Nephron (organoid): ENCODE measurements at regions not wholly inside any gene's neighbourhood (a gene's known extent, or its start where the extent isn't known, plus 50 kb on each side); places are given as distances from the start of the nearest gene placed in this dataset.

Source experiments
- H3K27ac Mint-ChIP-seq, 3 experiments: 2 replicates each; pipeline ENCODE4 v1.8.0; 2020; ENCODE audit warnings: mixed read lengths in 3 of 3, mild to moderate bottlenecking in 2 of 3, moderate library complexity in 1 of 3
- H3K27me3 Mint-ChIP-seq: 2 replicates; pipeline ENCODE4 v1.8.0; 2021; ENCODE audit warnings: low read depth, mild to moderate bottlenecking, moderate library complexity, mixed read lengths
- H3K36me3 Mint-ChIP-seq: 2 replicates; pipeline ENCODE4 v1.8.0; 2020; ENCODE audit warnings: low read depth, mixed read lengths
- H3K4me1 Mint-ChIP-seq: 2 replicates; pipeline ENCODE4 v1.8.0; 2020; ENCODE audit warnings: mixed read lengths
- H3K4me3 Mint-ChIP-seq, 3 experiments: 2 replicates each; pipeline ENCODE4 v1.8.0; 2020; ENCODE audit warnings: mild to moderate bottlenecking in 3 of 3, mixed read lengths in 3 of 3, moderate library complexity in 2 of 3
- H3K9me3 Mint-ChIP-seq: 2 replicates; pipeline ENCODE4 v1.8.0; 2020; ENCODE audit warnings: mixed read lengths
- CTCF ChIP-seq, 3 experiments: fragments of 200-600 bp; sonication (generic); IDR thresholded peaks; one replicate each; pipeline ENCODE4 v1.5.0; 2021; ENCODE audit warnings: antibody characterized with exemption in 3 of 3; ENCODE audit not compliant: unreplicated experiment in 3 of 3

DNA sequence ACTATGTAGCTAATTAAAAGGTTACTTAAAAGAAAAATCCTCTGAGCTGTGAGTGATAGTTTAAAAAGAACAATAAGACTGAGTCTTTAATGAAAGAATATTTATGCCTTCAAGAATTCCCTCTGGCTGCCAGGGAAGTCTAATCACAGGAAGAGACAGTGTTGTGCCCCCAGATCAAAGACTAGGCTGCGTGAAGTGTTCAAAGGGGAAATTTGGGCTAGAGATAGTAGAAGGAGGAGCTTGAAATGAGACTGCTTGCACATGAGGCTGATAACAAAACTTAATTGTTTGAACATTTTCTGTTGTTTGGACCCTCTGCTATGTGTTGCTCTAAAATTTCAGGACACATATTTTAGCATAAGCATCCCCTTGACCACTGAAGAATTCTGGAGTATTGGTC lies 99.7 kb upstream of the MTNR1B start:
- Mint-ChIP-seq H3K36me3 (peaks cover 4% of the 10 kb centered on the region), H3K4me1 (peaks cover 16% of the 10 kb centered on the region), H3K9me3 (no peaks in the 10 kb centered on the region), H3K27me3 (peaks cover 8% of the 10 kb centered on the region), H3K27ac (peak overlapping the region in 1 of 3 experiments; percentile 1), H3K4me3 (no peak overlapping the region)
- TF ChIP-seq CTCF (IDR thresholded peaks at IDR 0.05; ENCODE audit: unreplicated experiment in 3 of 3) = no peak

- Mint-ChIP-seq H3K4me3 (no peak overlapping the region), H3K4me1 (peaks cover 13% of the 10 kb centered on the region), H3K9me3 (no peaks in the 10 kb centered on the region), H3K27me3 (peaks cover 8% of the 10 kb centered on the region), H3K36me3 (peaks cover 4% of the 10 kb centered on the region), H3K27ac (peak overlapping the region in 1 of 3 experiments; percentile 1)
- TF ChIP-seq CTCF (IDR thresholded peaks at IDR 0.05; ENCODE audit: unreplicated experiment in 3 of 3) = no peak
These were observed 99.1 kb upstream of the MTNR1B start for GRCh38 chr11:92870196-92870832.

DNA sequence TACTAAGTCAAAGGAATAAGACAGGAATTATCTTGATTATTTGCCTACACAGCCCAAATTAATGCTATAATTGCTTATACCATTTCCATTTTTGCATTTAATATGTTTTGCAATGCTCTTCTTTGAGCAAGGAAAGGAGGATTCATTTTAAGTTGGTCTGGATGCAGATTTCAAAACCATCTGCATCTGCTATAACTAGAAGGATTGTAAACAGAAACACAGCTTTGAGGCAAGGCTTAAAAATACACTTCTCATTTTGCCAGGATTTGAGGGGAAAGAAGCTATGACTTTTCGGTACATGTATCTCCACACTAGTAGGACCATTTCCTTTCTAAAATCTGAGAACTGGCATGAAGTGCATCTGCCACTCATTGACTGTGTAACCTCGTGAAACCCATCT lies 95.9 kb upstream of the MTNR1B start:
- Mint-ChIP-seq H3K27ac (no peak overlapping the region), H3K9me3 (no peaks in the 10 kb centered on the region), H3K4me3 (no peak overlapping the region), H3K27me3 (peaks cover 13% of the 10 kb centered on the region), H3K4me1 (no peaks in the 10 kb centered on the region), H3K36me3 (no peaks in the 10 kb centered on the region)
- TF ChIP-seq CTCF (IDR thresholded peaks at IDR 0.05; ENCODE audit: unreplicated experiment in 3 of 3) = no peak

DNA sequence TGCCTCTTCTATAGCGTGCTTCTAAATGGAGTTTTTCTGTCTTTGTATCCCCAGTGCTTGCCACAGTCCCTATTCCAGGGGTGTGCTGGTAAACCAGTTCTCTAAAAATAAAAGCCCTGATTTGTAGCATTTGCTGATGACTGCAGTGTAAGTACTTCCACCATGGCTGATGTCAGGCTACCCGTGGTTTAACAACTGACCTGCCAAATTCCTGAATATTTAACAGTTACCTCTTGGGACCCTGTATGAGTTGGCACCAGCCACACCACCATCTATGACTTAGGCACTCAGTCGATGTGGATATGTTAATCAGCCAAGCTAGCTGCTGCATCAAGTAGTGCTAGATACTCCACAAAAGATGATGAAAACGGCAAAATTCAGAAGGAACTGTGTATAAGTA lies 94.0 kb upstream of the MTNR1B start:
- no peaks in the 10 kb centered on the region for H3K9me3 Mint-ChIP-seq
- H3K4me1 Mint-ChIP-seq = no peaks in the 10 kb centered on the region
- no peak overlapping the region for H3K27ac Mint-ChIP-seq
- H3K4me3 Mint-ChIP-seq = no peak overlapping the region
- peaks cover 5% of the 10 kb centered on the region for H3K27me3 Mint-ChIP-seq
- TF ChIP-seq CTCF (IDR thresholded peaks at IDR 0.05; ENCODE audit: unreplicated experiment in 3 of 3) = no peak
- no peaks in the 10 kb centered on the region for H3K36me3 Mint-ChIP-seq

DNA sequence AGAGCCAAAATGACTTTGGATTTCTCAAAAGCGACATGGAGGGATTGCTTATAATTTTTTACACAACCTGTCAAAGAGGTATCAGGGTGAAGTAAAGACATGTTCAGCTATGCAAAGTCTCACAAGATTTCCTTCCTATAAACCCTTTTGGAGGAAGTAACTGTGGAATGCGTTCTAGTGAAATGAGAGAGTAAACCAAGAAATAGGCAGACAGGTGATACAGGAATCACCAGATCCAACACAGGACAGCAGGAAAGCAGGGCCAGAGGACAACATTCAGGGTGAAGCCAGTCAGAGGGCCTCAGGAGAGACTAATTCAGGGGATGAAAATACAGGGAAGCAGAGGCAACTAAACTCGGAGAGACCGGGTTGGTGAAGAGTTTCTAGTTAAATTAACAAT lies 90.4 kb upstream of the MTNR1B start:
- no peak overlapping the region for H3K4me3 Mint-ChIP-seq
- H3K27me3 Mint-ChIP-seq = peaks cover 5% of the 10 kb centered on the region
- no peaks in the 10 kb centered on the region for H3K4me1 Mint-ChIP-seq
- TF ChIP-seq CTCF (IDR thresholded peaks at IDR 0.05; ENCODE audit: unreplicated experiment in 3 of 3) = no peak
- peaks cover 20% of the 10 kb centered on the region for H3K36me3 Mint-ChIP-seq
- H3K9me3 Mint-ChIP-seq = no peaks in the 10 kb centered on the region
- no peak overlapping the region for H3K27ac Mint-ChIP-seq

DNA sequence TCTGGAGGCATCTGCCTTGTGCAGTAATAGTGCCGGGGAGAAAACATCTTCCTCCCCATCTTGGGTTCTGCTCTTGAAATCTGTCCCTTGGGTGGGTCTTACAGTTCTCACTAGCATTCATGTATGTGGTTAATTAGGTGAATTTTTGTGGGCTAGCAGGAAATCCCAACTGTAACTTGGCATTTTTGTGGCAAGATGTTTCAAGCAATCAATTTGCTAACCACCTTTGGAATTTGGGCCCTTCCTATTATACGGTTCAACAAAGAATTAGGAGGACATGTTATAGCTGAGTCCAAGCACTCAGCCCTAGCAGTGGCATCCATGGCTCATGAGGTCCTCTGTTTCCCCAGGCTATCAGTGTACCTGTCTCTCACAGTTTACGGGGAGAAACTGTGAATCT lies 89.1 kb upstream of the MTNR1B start:
- H3K9me3 Mint-ChIP-seq = no peaks in the 10 kb centered on the region
- peaks cover 28% of the 10 kb centered on the region for H3K36me3 Mint-ChIP-seq
- H3K27me3 Mint-ChIP-seq = peaks cover 5% of the 10 kb centered on the region
- H3K4me3 Mint-ChIP-seq = no peak overlapping the region
- H3K27ac Mint-ChIP-seq = no peak overlapping the region
- no peak for TF ChIP-seq CTCF (IDR thresholded peaks at IDR 0.05; ENCODE audit: unreplicated experiment in 3 of 3)
- H3K4me1 Mint-ChIP-seq = peaks cover 5% of the 10 kb centered on the region
